ENCODE measurements at regions not wholly inside any gene's neighbourhood (a gene's known extent, or its start where the extent isn't known, plus 50 kb on each side); places are given as distances from the start of the nearest gene placed in this dataset.

GRCh38 chr18:42363446-42364441 is 408.7 kb downstream of the PIK3C3 start:
- 34 to 48% (median 35%) methylated on average over 2 of the region's 2 CpGs for WGBS, 3 donors
- TF ChIP-seq CTCF (IDR thresholded peaks at IDR 0.05), result no peak
- H3K27me3 ChIP-seq (ENCODE audit: insufficient read depth in 3 of 3, low read length in 2 of 3), result no peaks in the 10 kb centered on the region
- no peaks in the 10 kb centered on the region for H3K36me3 ChIP-seq (ENCODE audit: insufficient read depth in 1 of 2, low read depth in 1 of 2)
- no peaks in the 10 kb centered on the region for H3K4me1 ChIP-seq
- intact Hi-C loops (cut with DNase I), result no loop called here
- no peak for ATAC-seq
- no peak for DNase-seq
- H3K4me3 ChIP-seq, result no peak overlapping the region
- no peak overlapping the region for H3K27ac ChIP-seq
- H3K9me3 ChIP-seq, result no peaks in the 10 kb centered on the region

- Histone ChIP-seq H3K27me3 (ENCODE audit: insufficient read depth in 3 of 3, low read length in 2 of 3) (no peaks in the 10 kb centered on the region), H3K4me1 (no peaks in the 10 kb centered on the region), H3K36me3 (ENCODE audit: insufficient read depth in 1 of 2, low read depth in 1 of 2) (no peaks in the 10 kb centered on the region), H3K4me3 (no peak overlapping the region), H3K27ac (no peak overlapping the region), H3K9me3 (no peaks in the 10 kb centered on the region)
- no peak for ATAC-seq
- WGBS, 3 donors, result 59 to 69% (median 60%) methylated on average over 1 of the region's 1 CpG
- TF ChIP-seq CTCF (IDR thresholded peaks at IDR 0.05), result no peak
- DNase-seq, result no peak
- intact Hi-C loops (cut with DNase I), result no loop called here
Observed at GRCh38 chr18:42364766-42365165, 409.7 kb downstream of the PIK3C3 start.

- intact Hi-C loops (cut with DNase I), result no loop called here
- TF ChIP-seq CTCF (IDR thresholded peaks at IDR 0.05), result no peak
- no peaks in the 10 kb centered on the region for H3K36me3 ChIP-seq (ENCODE audit: insufficient read depth in 1 of 2, low read depth in 1 of 2)
- DNase-seq (no peak), ATAC-seq (no peak)
- no peaks in the 10 kb centered on the region for H3K4me1 ChIP-seq
- H3K27me3 ChIP-seq (ENCODE audit: insufficient read depth in 3 of 3, low read length in 2 of 3), result no peaks in the 10 kb centered on the region
- no peak overlapping the region for H3K27ac ChIP-seq
- H3K4me3 ChIP-seq, result no peak overlapping the region
- 54 to 80% (median 59%) methylated on average over 1 of the region's 1 CpG for WGBS, 3 donors
- H3K9me3 ChIP-seq, result no peaks in the 10 kb centered on the region
Observed at GRCh38 chr18:42365591-42365990, 410.6 kb downstream of the PIK3C3 start.

- intact Hi-C loops (cut with DNase I), result no loop called here
- WGBS, 3 donors, result 85 to 86% (median 86%) methylated on average over 1 of the region's 1 CpG
- H3K36me3 ChIP-seq (ENCODE audit: insufficient read depth in 1 of 2, low read depth in 1 of 2), result no peaks in the 10 kb centered on the region
- H3K27ac ChIP-seq, result no peak overlapping the region
- H3K9me3 ChIP-seq, result no peaks in the 10 kb centered on the region
- no peak for TF ChIP-seq CTCF (IDR thresholded peaks at IDR 0.05)
- no peaks in the 10 kb centered on the region for H3K27me3 ChIP-seq (ENCODE audit: insufficient read depth in 3 of 3, low read length in 2 of 3)
- DNase-seq (no peak), ATAC-seq (no peak)
- H3K4me3 ChIP-seq, result no peak overlapping the region
- no peaks in the 10 kb centered on the region for H3K4me1 ChIP-seq
Observed at GRCh38 chr18:42373584-42373983, 418.6 kb downstream of the PIK3C3 start.

Data from psoas muscle (tissue), 7 donors.